ENCODE measurements at regions not wholly inside any gene's neighbourhood (a gene's known extent, or its start where the extent isn't known, plus 50 kb on each side); places are given as distances from the start of the nearest gene placed in this dataset.

GRCh38 chr6:144341831-144342527 lies 56.8 kb downstream of the UTRN start:
- Histone ChIP-seq H3K36me3 (replicated peaks in 1 of 2; ENCODE audit: control extremely low read depth in 1 of 2, control insufficient read depth in 1 of 2, extremely low read depth in 1 of 2, insufficient read depth in 2 of 2, low read length in 1 of 2) (no peaks in the 10 kb centered on the region), H3K9ac (ENCODE audit: low read length) (no peak overlapping the region), H3K27ac (ENCODE audit: low read length in 2 of 2) (peak overlapping the region; percentile 16 to 88), H3K4me1 (ENCODE audit: control insufficient read depth in 2 of 2, insufficient read depth in 2 of 2, low read length in 2 of 2) (peaks cover 80 to 86% of the 10 kb centered on the region in 2 donors), H2AFZ (ENCODE audit: insufficient read depth, low read depth, low read length, poor library complexity, severe bottlenecking) (no peak overlapping the region), H3K27me3 (replicated peaks in 1 of 4; ENCODE audit: control extremely low read depth in 1 of 4, control insufficient read depth in 3 of 4, insufficient read depth in 4 of 4, low read length in 3 of 4) (no peaks in the 10 kb centered on the region), H3K4me2 (replicated peaks; ENCODE audit: low read depth, low read length, poor library complexity, severe bottlenecking) (peak overlapping the region; percentile 46), H4K20me1 (ENCODE audit: control insufficient read depth, insufficient read depth, low read length, poor library complexity, severe bottlenecking) (no peaks in the 10 kb centered on the region), H3K9me3 (ENCODE audit: control extremely low read depth in 1 of 3, control insufficient read depth in 2 of 3, insufficient read depth in 1 of 3, low read length in 2 of 3) (no peaks in the 10 kb centered on the region), H3K4me3 (ENCODE audit: control extremely low read depth in 1 of 5, extremely low read depth in 1 of 5, insufficient read depth in 1 of 5, low read depth in 2 of 5, low read length in 4 of 5) (peak overlapping the region in 1 of 5 experiments; percentile 0), H3K79me2 (ENCODE audit: control insufficient read depth, insufficient read depth, low read length) (peaks cover 71% of the 10 kb centered on the region)
- TF ChIP-seq CTCF (IDR thresholded peaks at IDR 0.05) (no peak), EZH2 (IDR thresholded peaks at IDR 0.05; ENCODE audit: borderline replicate concordance, insufficient read depth, low read depth, low read length, poor library complexity, severe bottlenecking) (no peak)
- POLR2A ChIA-PET = interaction anchor here (0.7 to 0.9 kb wide), 2 partner anchors 8 to 12 kb away, joined by 3 to 4 read pairs; no protein-coding TSS in a partner anchor
- Mint-ChIP-seq H3K4me3 (peak overlapping the region; percentile 45), H3K9me3 (ENCODE audit: insufficient read depth) (no peaks in the 10 kb centered on the region), H3K4me1 (peaks cover 87% of the 10 kb centered on the region), H3K27me3 (no peaks in the 10 kb centered on the region), H3K27ac (peak overlapping the region; percentile 56)
- intact Hi-C loops (cut with micrococcal nuclease) = no loop called here
- 0% methylated on average over 1 of the region's 5 CpGs for WGBS (ENCODE audit: insufficient coverage)
- ATAC-seq (ENCODE audit: low read depth) (no peak), DNase-seq (peak; percentile 32)
- CTCF ChIA-PET = interaction anchor here (1.2 to 1.7 kb wide), 2 partner anchors 8 to 9 kb away, joined by 4 read pairs; no protein-coding TSS in a partner anchor
